Heart left ventricle (tissue), 16 donors: ENCODE measurements at regions not wholly inside any gene's neighbourhood (a gene's known extent, or its start where the extent isn't known, plus 50 kb on each side); places are given as distances from the start of the nearest gene placed in this dataset.
"Not testable (repeated sequence)": the region's sequence is repeated elsewhere in the genome, so short reads cannot be mapped to it uniquely, and the experiment has no call there.

Experiments
- ATAC-seq, 4 donors: fragments of 200-7000 bp; cut with Tn5 transposase; one replicate each; pipeline ENCODE4 v1.9.1; 2020 to 2022; ENCODE audit warnings: moderate library complexity in 4 of 4, mild to moderate bottlenecking in 3 of 4, moderate number of reproducible peaks in 1 of 4
- DNase-seq, 5 donors: peaks; one replicate each; pipeline ENCODE4 v3.0.0-alpha.2; 2020
- H3K27ac ChIP-seq, 12 donors: fragments of 200-600 bp; sonication (generic) in 4 of 12; one replicate each; pipeline versions ENCODE4 v1.5.0 to v1.8.0; 2016 to 2022; ENCODE audit warnings: mild to moderate bottlenecking in 2 of 12
- H3K27me3 ChIP-seq, 9 donors: fragments of 200-600 bp; sonication (generic) in 2 of 9; one replicate each; pipeline versions ENCODE4 v1.5.1 to v1.8.0; 2016 to 2022; ENCODE audit warnings: mild to moderate bottlenecking in 3 of 9
- H3K36me3 ChIP-seq, 9 donors: fragments of 200-600 bp; sonication (generic) in 2 of 9; one replicate each; pipeline versions ENCODE4 v1.5.0 to v1.8.0; 2018 to 2022; ENCODE audit warnings: mild to moderate bottlenecking in 2 of 9
- H3K4me1 ChIP-seq, 12 donors: fragments of 200-600 bp; sonication (generic) in 4 of 12; one replicate each; pipeline versions ENCODE4 v1.5.0 to v1.8.0; 2016 to 2022; ENCODE audit warnings: mild to moderate bottlenecking in 3 of 12
- H3K4me3 ChIP-seq, 12 donors: fragments of 200-600 bp; sonication (generic) in 4 of 12; one replicate each; pipeline versions ENCODE4 v1.5.0 to v1.8.0; 2017 to 2022; ENCODE audit warnings: mild to moderate bottlenecking in 9 of 12, moderate library complexity in 4 of 12
- H3K9me3 ChIP-seq, 12 donors: fragments of 200-600 bp; sonication (generic) in 4 of 12; one replicate each; pipeline versions ENCODE4 v1.5.0 to v1.8.0; 2016 to 2022; ENCODE audit warnings: mild to moderate bottlenecking in 1 of 12
- POLR2A ChIP-seq, 2 donors: fragments of 450-650 bp; IDR thresholded peaks; one replicate each; pipeline ENCODE4 v1.6.1; 2017; ENCODE audit warnings: antibody characterized with exemption in 2 of 2, mild to moderate bottlenecking in 2 of 2, moderate library complexity in 2 of 2
- WGBS, 4 donors: extraction: QIAGEN DNeasy Blood & Tissue Kit in 2 of 4; methylation state at CpG; one replicate each; pipeline versions ENCODE4 v1.1.5 to v1.1.7; 2013 to 2018; 5-methylcytosine and 5-hydroxymethylcytosine counted together
- intact Hi-C, 10 donors: fragments of 100-400 bp; cut with DNase I; formaldehyde crosslinking; loops; one replicate each; pipeline versions ENCODE4 v1.11.1 to v1.14.2; 2022
- TF ChIP-seq, protein P1 (sequence below), 12 donors: fragments of 200-600 bp; sonication (generic) in 4 of 12; IDR thresholded peaks; one replicate each; pipeline versions ENCODE4 v1.5.0 to v1.8.0; 2018 to 2022; ENCODE audit warnings: antibody characterized with exemption in 12 of 12, mild to moderate bottlenecking in 5 of 12
- donor health status: ischemic (EF 13 %, LVEDD 7.1; RV severe dilation, severe dysfunction).
- donor health status: healthy with polysubstance abuse.
- donor health status: DM: no; HTN: yes; CAD: no.
- donor health status: DM: no; HTN: no; CAD: no.
- donor health status: ischemic (EF 25% LVEDD 6.9; RV normal size, moderate dysfunction).
- donor health status: ischemic (EF 25% LVEDD 5.7; RV mildly dilated, moderate dysfunction).
- donor health status: healthy.
- donor health status: DM: yes; HTN: yes; CAD: no.
- donor health status: ischemic (EF 35%, LVEDD 5.7; RV mildly dilated, moderate dysfunction).
- donor health status: nonischemic (EF 11% LVEDD 7.7; RV severe dilation, severe dysfunction).
- donor health status: DM: yes; HTN: yes; CAD: no.
- donor health status: PGD.
- donor health status: ischemic (EF 29% LVEDD 5.4; RV normal size, mild dysfunction).
- donor health status: nonischemic (EF 23%, LVEDD 6.1; RV moderate dilation, normal function).

DNA sequence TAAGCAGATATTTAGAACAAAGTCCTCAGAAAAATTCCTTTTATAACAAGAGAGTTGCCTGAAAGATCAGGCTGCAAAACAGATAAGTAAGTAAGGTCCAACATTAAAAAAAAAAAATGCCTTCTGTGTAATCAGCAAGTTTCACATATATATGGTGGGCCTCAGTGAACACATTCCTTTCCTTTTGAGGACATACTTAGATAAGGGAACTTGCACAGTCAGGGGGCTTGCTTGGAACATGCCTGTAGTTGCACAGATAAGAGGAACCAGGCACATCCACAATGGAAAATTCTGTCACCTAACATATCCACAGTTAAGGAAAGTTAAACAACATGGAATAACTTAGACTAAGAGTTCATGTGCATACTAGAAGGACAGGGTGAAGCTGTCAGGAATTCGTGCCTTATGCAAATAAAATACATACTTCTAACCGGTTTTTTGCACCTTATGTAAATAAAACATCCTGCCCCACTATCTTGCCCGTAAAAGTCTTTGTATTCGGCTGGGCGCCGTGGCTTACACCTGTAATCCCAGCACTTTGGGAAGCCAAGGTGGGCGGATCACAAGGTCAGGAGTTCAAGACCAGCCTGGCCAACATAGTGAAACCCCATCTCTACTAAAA is 257.3 kb downstream of the ZNF33B start:
- DNase-seq (no peak), ATAC-seq (no peak)
- H3K4me3 ChIP-seq = no peak overlapping the region
- TF ChIP-seq, protein P1, sequence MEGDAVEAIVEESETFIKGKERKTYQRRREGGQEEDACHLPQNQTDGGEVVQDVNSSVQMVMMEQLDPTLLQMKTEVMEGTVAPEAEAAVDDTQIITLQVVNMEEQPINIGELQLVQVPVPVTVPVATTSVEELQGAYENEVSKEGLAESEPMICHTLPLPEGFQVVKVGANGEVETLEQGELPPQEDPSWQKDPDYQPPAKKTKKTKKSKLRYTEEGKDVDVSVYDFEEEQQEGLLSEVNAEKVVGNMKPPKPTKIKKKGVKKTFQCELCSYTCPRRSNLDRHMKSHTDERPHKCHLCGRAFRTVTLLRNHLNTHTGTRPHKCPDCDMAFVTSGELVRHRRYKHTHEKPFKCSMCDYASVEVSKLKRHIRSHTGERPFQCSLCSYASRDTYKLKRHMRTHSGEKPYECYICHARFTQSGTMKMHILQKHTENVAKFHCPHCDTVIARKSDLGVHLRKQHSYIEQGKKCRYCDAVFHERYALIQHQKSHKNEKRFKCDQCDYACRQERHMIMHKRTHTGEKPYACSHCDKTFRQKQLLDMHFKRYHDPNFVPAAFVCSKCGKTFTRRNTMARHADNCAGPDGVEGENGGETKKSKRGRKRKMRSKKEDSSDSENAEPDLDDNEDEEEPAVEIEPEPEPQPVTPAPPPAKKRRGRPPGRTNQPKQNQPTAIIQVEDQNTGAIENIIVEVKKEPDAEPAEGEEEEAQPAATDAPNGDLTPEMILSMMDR (IDR thresholded peaks at IDR 0.05) = no peak
- no peak for TF ChIP-seq POLR2A (IDR thresholded peaks at IDR 0.05)
- intact Hi-C loops = no loop called here
- WGBS, 4 donors = 83 to 85% (median 85%) methylated on average over 7 of the region's 7 CpGs
- no peak overlapping the region for H3K27ac ChIP-seq
- no peaks in the 10 kb centered on the region for H3K27me3 ChIP-seq
- H3K4me1 ChIP-seq = no peaks in the 10 kb centered on the region
- H3K36me3 ChIP-seq = no peaks in the 10 kb centered on the region
- no peaks in the 10 kb centered on the region for H3K9me3 ChIP-seq

DNA sequence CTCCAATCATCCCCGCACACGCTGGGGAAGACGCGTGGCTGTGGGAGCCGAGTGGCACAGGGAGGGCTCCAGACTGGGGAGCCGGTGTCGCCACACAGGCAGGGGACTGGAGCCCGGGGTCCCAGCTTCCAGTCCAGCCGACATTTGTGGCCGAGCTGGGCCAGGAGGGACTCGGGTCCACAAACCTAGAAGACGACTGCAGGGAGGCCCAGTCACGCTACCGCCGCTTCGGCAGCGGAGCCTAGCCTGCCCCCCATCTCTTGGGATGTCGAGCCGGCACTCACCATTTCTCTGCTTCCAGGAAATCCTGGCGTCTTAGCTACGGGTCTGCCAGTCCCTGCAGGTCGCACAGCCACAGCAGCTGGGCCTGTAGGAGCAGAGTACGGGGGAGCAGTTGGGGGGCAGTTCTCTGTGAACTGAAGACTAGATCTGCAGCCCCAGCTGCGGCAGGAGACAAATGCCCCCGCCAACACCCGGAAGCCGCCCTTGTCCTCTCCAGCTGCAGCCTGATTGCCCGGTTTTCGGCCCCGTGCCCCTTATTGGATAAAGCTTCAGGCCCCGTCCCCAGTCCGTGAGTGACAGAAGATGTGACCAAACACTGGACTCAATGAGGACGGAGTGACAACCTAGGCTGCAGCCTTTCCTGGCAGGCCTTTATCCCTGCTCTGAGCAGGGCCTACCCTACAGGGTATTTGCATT is 270.7 kb downstream of the ZNF33B start:
- Histone ChIP-seq H3K36me3 (no peaks in the 10 kb centered on the region), H3K4me3 (peak overlapping the region; percentile 41 to 82 (median 68)), H3K4me1 (peaks cover 0 to 7% (median 0%) of the 10 kb centered on the region in 12 donors), H3K27ac (peak overlapping the region in 5 of 12 donors; percentile 0 to 44 (median 11)), H3K9me3 (peaks cover 0 to 12% (median 0%) of the 10 kb centered on the region in 12 donors), H3K27me3 (no peaks in the 10 kb centered on the region)
- ATAC-seq (peak; percentile 99 to 100 (median 100)), DNase-seq (peak; percentile 78 to 93 (median 92))
- intact Hi-C loops = no loop called here
- WGBS, 4 donors = 4 to 20% (median 9%) methylated on average over 23 to 33 of the region's 33 CpGs
- no peak for TF ChIP-seq POLR2A (IDR thresholded peaks at IDR 0.05)
- TF ChIP-seq, protein P1 (IDR thresholded peaks at IDR 0.05) = no peak

DNA sequence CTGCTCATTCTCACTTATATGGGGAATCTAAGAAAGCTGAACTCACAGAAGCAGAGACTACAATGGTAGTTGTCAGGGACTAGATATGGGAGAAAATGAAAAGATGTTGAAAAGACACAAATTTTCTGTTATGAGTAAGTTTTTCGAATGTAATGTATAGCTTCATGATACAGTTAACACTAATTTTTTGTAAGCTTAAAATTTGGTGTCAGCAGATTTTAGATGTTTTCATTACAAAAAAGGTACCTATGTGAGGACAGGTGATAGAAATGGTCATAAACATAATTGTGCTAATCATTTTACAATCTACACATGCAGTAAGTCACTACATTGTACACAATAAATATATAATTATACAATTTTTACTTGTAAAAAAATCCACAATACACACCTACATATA is 286.6 kb downstream of the ZNF33B start:
- Histone ChIP-seq H3K9me3 (peaks cover 0 to 88% (median 35%) of the 10 kb centered on the region in 12 donors), H3K36me3 (peaks cover 0 to 22% (median 0%) of the 10 kb centered on the region in 9 donors), H3K4me3 (no peak overlapping the region), H3K4me1 (no peaks in the 10 kb centered on the region), H3K27ac (no peak overlapping the region), H3K27me3 (no peaks in the 10 kb centered on the region)
- ATAC-seq (no peak), DNase-seq (no peak)
- TF ChIP-seq, protein P1 (IDR thresholded peaks at IDR 0.05) = no peak
- no peak for TF ChIP-seq POLR2A (IDR thresholded peaks at IDR 0.05)
- intact Hi-C loops = no loop called here
- WGBS, 4 donors = 58 to 93% (median 79%) methylated on average over 1 of the region's 1 CpG

DNA sequence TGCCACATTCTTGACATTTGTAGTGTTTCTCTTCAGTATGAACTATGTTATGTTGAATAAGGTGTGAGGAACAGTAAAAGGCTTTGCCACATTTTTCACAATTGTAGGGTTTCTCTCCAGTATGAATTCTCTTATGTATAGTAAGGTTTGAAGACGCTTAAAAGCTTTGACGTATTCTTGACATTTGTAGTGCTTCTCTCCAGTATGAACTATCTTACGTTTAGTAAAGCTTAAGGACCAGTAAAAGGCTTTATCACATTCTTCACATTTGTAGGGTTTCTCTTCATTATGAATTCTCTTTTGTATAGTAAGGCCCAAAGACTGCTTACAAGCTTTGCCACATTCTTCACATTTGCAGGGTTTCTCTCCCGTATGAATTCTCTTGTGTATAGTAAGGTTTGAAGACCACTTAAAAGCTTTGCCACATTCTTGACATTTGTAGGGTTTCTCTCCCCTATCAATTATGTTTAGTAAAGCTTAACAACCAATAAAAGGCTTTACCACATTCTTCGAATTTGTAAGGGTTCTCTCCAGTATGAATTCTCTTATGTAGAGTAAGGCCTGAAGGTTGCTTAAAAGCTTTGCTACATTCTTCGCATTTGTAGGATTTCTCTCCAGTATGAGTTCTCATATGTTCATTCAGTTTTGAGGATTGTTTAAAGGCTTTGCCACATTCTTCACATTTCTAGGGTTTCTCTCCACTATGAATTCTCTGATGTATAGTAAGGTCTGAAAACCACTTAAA is 301.6 kb downstream of the ZNF33B start:
- peaks cover 0 to 31% (median 0%) of the 10 kb centered on the region in 9 donors for H3K36me3 ChIP-seq
- H3K27me3 ChIP-seq, H3K4me3 ChIP-seq, DNase-seq, H3K27ac ChIP-seq, H3K4me1 ChIP-seq, intact Hi-C loops, ATAC-seq: not testable (repeated sequence)
- peaks cover 3 to 100% (median 93%) of the 10 kb centered on the region in 12 donors for H3K9me3 ChIP-seq
- WGBS, 4 donors = 82 to 96% (median 92%) methylated on average over 6 of the region's 6 CpGs

DNA sequence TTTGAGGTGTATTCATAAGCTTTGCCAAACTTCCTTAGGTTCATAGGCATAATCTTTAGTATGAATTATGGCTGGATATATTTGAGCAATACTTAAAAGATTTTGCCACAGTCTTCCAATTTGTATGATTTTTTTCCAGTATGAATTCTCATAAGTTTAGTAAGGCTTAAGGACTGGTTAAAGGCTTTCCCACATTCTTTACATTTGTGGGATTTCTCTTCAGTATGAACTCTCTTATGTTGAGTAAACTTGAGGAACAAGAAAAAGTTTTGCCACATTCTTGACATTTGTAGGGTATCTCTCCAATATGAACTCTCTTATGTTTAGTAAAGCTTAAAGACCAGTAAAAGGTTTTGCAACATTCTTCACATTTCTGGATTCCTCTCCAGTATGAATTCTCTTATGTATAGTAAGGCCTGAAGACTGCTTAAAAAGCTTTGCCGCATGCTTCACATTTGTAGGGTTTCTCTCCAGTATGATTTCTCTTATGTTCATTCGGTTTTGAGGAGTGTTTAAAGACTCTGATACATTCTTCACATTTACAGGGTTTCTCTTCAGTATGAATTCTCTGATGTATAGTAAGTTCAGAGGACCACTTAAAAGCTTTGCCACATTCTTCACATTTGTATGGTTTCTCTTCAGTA is 302.6 kb downstream of the ZNF33B start:
- intact Hi-C loops, H3K27me3 ChIP-seq, H3K4me1 ChIP-seq, ATAC-seq, DNase-seq, H3K27ac ChIP-seq, H3K4me3 ChIP-seq: not testable (repeated sequence)
- H3K9me3 ChIP-seq = peaks cover 3 to 100% (median 93%) of the 10 kb centered on the region in 12 donors
- 80 to 94% (median 88%) methylated on average over 2 of the region's 2 CpGs for WGBS, 4 donors
- peaks cover 0 to 27% (median 0%) of the 10 kb centered on the region in 9 donors for H3K36me3 ChIP-seq
